LNCAP (cell line): ENCODE measurements at regions not wholly inside any gene's neighbourhood (a gene's known extent, or its start where the extent isn't known, plus 50 kb on each side); places are given as distances from the start of the nearest gene placed in this dataset.

Source experiments
- TF ChIP-seq, protein P1 (sequence below): fragments of 450-650 bp; IDR thresholded peaks from 2 replicates; pipeline ENCODE4 v1.5.1; 2017; ENCODE audit warnings: mild to moderate bottlenecking

DNA sequence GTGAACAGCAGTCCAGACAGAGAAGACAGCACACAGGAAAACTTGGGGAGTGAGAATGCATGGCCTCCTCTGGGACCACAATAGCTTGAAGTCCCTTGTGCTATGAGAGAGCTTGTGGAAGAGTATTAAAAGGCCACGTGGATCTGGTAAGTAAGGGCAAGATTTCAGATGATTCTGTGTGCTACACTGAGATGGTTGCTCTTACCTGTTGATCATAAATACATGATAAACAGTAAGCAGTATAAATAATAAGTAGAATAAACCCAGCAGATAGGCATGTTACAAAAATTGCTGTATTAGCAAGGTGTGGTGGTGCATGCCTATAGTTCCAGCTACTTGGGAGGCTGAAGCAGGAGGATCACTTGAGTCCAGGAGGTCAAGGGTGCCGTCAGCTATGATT lies 150.4 kb upstream of the ZC3H11B start:
- TF ChIP-seq, protein P1, sequence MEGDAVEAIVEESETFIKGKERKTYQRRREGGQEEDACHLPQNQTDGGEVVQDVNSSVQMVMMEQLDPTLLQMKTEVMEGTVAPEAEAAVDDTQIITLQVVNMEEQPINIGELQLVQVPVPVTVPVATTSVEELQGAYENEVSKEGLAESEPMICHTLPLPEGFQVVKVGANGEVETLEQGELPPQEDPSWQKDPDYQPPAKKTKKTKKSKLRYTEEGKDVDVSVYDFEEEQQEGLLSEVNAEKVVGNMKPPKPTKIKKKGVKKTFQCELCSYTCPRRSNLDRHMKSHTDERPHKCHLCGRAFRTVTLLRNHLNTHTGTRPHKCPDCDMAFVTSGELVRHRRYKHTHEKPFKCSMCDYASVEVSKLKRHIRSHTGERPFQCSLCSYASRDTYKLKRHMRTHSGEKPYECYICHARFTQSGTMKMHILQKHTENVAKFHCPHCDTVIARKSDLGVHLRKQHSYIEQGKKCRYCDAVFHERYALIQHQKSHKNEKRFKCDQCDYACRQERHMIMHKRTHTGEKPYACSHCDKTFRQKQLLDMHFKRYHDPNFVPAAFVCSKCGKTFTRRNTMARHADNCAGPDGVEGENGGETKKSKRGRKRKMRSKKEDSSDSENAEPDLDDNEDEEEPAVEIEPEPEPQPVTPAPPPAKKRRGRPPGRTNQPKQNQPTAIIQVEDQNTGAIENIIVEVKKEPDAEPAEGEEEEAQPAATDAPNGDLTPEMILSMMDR: no peak

DNA sequence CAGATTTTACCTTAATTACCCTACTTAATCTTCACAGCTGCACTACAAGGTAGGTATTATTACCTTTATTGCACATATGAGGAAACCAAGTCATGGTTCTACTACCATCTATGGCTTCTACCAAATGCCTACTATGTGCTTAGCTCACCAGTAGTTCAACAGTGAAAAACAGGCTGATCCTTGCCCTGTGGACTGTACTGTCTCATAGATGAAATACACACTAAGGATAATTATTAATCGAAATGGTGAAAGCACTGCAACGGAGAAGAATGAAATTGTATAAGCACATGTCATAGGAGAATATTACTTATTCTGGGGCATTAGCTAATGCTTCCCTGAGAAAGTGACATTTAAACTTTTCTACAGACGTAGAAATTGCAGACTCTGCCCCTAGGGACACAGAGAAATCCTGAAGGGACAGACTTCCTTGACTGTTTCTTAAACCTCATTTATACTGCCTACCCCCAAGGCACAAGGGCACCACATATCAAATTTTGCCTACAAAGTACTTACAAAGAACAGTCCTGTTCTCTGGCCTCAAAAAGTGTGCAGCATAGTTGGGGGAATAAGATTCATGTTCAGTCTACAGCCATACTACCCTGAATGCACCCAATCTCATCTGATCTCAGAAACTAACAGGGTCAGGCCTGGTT lies 148.4 kb upstream of the ZC3H11B start:
- TF ChIP-seq, protein P1: no peak

DNA sequence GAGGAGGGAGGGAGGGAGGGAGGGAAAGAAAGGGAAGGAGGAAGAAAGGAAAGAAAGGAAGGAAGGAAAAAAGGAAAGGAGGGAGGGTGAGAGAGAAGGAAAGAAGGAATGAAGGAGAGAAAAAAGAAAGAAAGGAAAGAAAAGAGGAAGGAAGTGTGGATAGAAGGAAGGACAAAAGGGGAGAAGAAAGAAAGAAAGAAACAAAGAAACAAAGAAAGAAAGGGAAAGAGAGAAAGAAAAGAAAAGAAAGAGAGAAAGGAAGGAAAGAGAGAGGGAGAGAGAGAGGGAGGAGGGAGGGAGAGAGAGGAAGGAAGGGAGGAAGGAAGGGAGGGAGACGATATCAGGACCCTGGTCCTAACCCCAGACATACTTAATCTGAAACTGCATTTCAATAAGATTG lies 146.2 kb upstream of the ZC3H11B start:
- TF ChIP-seq, protein P1: no peak

DNA sequence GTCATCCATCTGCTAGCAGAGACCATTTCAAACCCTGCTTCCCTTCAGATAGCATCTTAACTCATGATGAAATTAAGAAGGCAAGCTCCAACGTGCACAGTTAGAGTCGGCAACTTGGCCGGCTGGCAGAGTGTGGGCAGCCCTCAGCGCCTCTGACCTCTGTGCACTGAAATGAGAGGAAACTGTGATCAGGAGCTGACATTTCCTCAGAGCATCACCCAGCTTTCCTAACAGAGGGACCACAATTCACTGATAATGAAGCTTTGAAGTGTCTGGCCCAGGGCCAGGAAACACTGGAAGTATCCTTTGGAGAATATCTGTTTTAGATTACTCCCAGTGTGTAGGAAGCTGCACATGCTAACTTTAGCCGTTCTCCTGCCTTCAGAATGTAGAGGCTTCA lies 145.0 kb upstream of the ZC3H11B start:
- TF ChIP-seq, protein P1: no peak

DNA sequence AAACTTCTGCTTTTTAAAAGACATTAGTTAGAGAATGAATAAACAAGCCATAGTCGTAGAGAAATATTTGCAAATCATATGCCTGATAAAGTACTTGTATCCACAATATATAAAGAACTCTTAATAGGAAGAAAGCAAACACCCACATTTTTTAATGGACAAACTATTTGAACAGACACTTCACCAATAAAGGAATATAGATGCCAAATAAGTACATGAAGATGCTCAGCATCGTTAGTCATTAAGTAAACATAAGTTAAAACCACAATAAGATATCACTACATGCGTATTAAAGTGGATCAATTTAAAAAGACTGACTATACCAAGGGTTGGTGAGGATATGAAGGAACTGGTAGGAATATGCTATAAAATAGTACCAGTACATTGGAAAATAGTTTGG lies 142.3 kb upstream of the ZC3H11B start:
- TF ChIP-seq, protein P1: no peak

DNA sequence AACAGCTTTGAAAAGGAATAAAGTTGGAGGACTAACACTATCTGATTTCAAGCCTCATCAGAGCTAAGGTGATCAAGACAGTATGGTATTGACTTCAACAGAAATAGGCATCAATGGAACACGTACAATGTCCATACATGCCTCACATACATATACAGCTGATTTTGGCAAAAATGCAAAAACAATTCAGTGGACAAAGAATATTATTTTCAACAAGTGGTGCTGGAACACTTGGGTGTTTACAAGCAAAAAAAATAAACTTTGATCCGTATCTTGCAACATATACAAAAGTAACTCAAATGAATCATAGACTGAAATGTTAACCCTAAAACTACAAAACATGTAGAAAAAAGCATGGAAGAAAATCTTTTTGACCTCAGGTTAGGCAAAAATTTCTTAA lies 141.9 kb upstream of the ZC3H11B start:
- TF ChIP-seq, protein P1: no peak

DNA sequence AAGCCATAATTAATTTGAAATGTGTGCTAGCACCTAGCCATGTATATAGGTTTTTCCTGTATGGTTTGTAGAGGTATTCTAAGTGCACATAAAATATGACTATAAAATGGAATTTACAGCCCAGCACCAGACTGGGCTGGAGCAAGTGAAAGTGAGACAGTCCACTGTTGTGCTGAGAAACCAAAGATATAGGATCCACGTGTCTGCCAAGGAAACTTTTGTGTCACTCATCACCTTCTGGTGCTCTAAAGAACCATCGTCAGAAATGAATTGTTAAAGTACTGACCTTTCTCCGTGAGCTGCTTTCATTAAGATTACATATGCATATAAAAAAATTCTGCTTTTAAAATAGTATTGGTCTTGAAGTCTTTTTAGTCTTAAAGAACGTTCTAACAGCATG lies 141.0 kb upstream of the ZC3H11B start:
- TF ChIP-seq, protein P1: no peak

DNA sequence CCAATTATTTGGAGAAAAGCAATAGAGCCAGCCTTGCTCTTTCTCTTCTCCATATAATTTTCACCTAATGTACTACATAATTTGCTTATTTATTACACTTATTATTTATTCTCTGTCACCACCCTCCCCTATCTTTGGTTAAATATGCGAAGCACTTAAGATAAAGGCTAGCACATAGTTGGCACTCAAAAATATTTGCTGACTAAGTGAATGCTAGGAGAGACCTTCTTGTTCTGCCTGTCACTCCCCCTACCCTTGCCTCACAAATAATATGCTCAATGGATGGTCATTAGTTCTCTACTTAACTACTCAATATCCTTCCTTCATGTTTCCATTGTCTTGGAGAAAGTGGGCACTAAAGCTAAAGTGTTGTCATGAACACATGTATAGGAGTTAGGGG lies 139.7 kb upstream of the ZC3H11B start:
- TF ChIP-seq, protein P1: no peak
